ENCODE measurements at regions not wholly inside any gene's neighbourhood (a gene's known extent, or its start where the extent isn't known, plus 50 kb on each side); places are given as distances from the start of the nearest gene placed in this dataset.

- TF ChIP-seq THRB (CRISPR knock-in tag; conservative IDR thresholded peaks at IDR 0.05) (no peak), USF1 (CRISPR knock-in tag; IDR thresholded peaks at IDR 0.05) (no peak)
Observed at GRCh38 chr9:104981543-104982129, 53.7 kb upstream of the ABCA1 start (continued).

GRCh38 chr9:104982543-104982942 lies 54.6 kb upstream of the ABCA1 start:
- ChIA-PET POLR2A (interaction anchor here (1.8 kb wide), 1 partner anchor 9 kb away, joined by 3 read pairs; no protein-coding TSS in a partner anchor), CTCF (ENCODE audit: low intra/inter-chr PET ratio) (no interaction called here)
- H3K4me2 ChIP-seq (ENCODE audit: insufficient read depth, low read length) = no peak overlapping the region
- no peaks in the 10 kb centered on the region for H3K9me3 ChIP-seq (replicated peaks; ENCODE audit: control insufficient read depth, insufficient read depth, low read depth, low read length)
- no peaks in the 10 kb centered on the region for H3K36me3 ChIP-seq (ENCODE audit: control insufficient read depth, insufficient read depth, low read length)
- peaks cover 3 to 6% of the 10 kb centered on the region in 2 experiments; a peak in 2 of 5 replicates for H3K27me3 ChIP-seq (ENCODE audit: control insufficient read depth in 2 of 2, insufficient read depth in 2 of 2, low read length in 2 of 2)
- H3K9ac ChIP-seq (ENCODE audit: insufficient read depth in 1 of 2, low read depth in 2 of 2, low read length in 2 of 2) = no peak overlapping the region
- H2AFZ ChIP-seq (ENCODE audit: low read depth, low read length) = no peak overlapping the region
- BruUV-seq (replicated peaks) = no TSS peak
- in situ Hi-C loops (cut with MboI) = no loop called here
- H3K27ac ChIP-seq (ENCODE audit: extremely low read depth, low read depth, low read length) = no peak overlapping the region
- H3K9me1 ChIP-seq (ENCODE audit: control insufficient read depth, insufficient read depth, low read length) = no peaks in the 10 kb centered on the region
- peak; percentile 58 for ATAC-seq
- H3K4me1 ChIP-seq (replicated peaks in 1 of 2; ENCODE audit: control insufficient read depth in 2 of 2, insufficient read depth in 2 of 2, low read length in 2 of 2) = no peaks in the 10 kb centered on the region; a peak in 2 of 5 replicates
- no peak overlapping the region for H3K4me3 ChIP-seq
- WGBS (ENCODE audit: insufficient coverage, low coverage, missing lambda C conversion rate) = 3% methylated on average over 3 of the region's 3 CpGs
- intact Hi-C loops (cut with micrococcal nuclease) = no loop called here
- H4K20me1 ChIP-seq (replicated peaks; ENCODE audit: control insufficient read depth, insufficient read depth, low read length) = no peaks in the 10 kb centered on the region
- no peak for FAIRE-seq
- peak in 1 of 4 experiments; percentile 54 for DNase-seq (ENCODE audit: extremely low read depth in 1 of 4, low spot score in 3 of 4)
- H3K79me2 ChIP-seq (ENCODE audit: control insufficient read depth, insufficient read depth, low read length) = no peaks in the 10 kb centered on the region
- TF ChIP-seq TFE3 (CRISPR knock-in tag; IDR thresholded peaks at IDR 0.05) (no peak), ZNF282 (CRISPR knock-in tag; IDR thresholded peaks at IDR 0.05) (no peak), JUN (IDR thresholded peaks at IDR 0.05; ENCODE audit: borderline replicate concordance, low read depth, low read length) (no peak), JUN (CRISPR knock-in tag; IDR thresholded peaks at IDR 0.05; ENCODE audit: borderline replicate concordance) (no peak), ZKSCAN8 (CRISPR knock-in tag; IDR thresholded peaks at IDR 0.05) (no peak), JUND (IDR thresholded peaks at IDR 0.05; ENCODE audit: borderline replicate concordance, low read depth, low read length) (no peak), JUND (tag; IDR thresholded peaks at IDR 0.05; ENCODE audit: borderline replicate concordance, low read depth, low read length) (no peak), HBP1 (CRISPR knock-in tag; IDR thresholded peaks at IDR 0.05) (no peak), STAT5B (CRISPR knock-in tag; IDR thresholded peaks at IDR 0.05) (no peak), PRMT5 (CRISPR knock-in tag; IDR thresholded peaks at IDR 0.05) (no peak), PML (IDR thresholded peaks at IDR 0.05; ENCODE audit: low read length) (no peak), ZNF217 (CRISPR knock-in tag; IDR thresholded peaks at IDR 0.05) (no peak), CBFA2T3 (IDR thresholded peaks at IDR 0.05) (peak; percentile 66), ZBTB7A (IDR thresholded peaks at IDR 0.05; ENCODE audit: borderline replicate concordance, control insufficient read depth, low read depth, low read length) (no peak), RCOR1 (IDR thresholded peaks at IDR 0.05; ENCODE audit: borderline replicate concordance in 1 of 2, low read depth in 2 of 2, low read length in 2 of 2) (0 out of 4 replicates have a peak, but pooled peaks of 1 of the 2 experiments have one; percentile 12)

Measured in K562 (cell line).